HG03342 (cell line): ENCODE measurements at regions not wholly inside any gene's neighbourhood (a gene's known extent, or its start where the extent isn't known, plus 50 kb on each side); places are given as distances from the start of the nearest gene placed in this dataset.

ENCODE experiments used
- ATAC-seq: cut with Tn5 transposase; IDR thresholded peaks from one replicate; pipeline ENCODE4 v1.9.1; 2021; ENCODE audit warnings: mild to moderate bottlenecking, moderate library complexity; ENCODE audit not compliant: unreplicated experiment

- no peak for ATAC-seq
Measured at GRCh38 chr4:24705016-24705753, 90.2 kb upstream of the SOD3 start.

- no peak for ATAC-seq
Measured at GRCh38 chr4:24713604-24714003, 81.8 kb upstream of the SOD3 start.

- no peak for ATAC-seq
Measured at GRCh38 chr4:24719615-24720014, 75.8 kb upstream of the SOD3 start.

- no peak for ATAC-seq
Measured at GRCh38 chr4:24720436-24720835, 74.9 kb upstream of the SOD3 start.

GRCh38 chr4:24720979-24721378 is 74.4 kb upstream of the SOD3 start:
- ATAC-seq = no peak

GRCh38 chr4:24722026-24722568 is 73.3 kb upstream of the SOD3 start:
- no peak for ATAC-seq

GRCh38 chr4:24727390-24728224 is 67.8 kb upstream of the SOD3 start:
- ATAC-seq = no peak

GRCh38 chr4:24729119-24729730 is 66.1 kb upstream of the SOD3 start:
- ATAC-seq = no peak

- no peak for ATAC-seq
Measured at GRCh38 chr4:24730256-24731001, 64.9 kb upstream of the SOD3 start.

GRCh38 chr4:24731448-24731847 is 63.9 kb upstream of the SOD3 start:
- no peak for ATAC-seq

GRCh38 chr4:24734511-24734910 is 60.9 kb upstream of the SOD3 start:
- ATAC-seq = no peak

GRCh38 chr4:24736066-24736465 is 59.3 kb upstream of the SOD3 start:
- no peak for ATAC-seq

- no peak for ATAC-seq
Measured at GRCh38 chr4:24741910-24742309, 53.5 kb upstream of the SOD3 start.

GRCh38 chr4:24742335-24742734 is 53.0 kb upstream of the SOD3 start:
- ATAC-seq = no peak

- ATAC-seq = no peak
Measured at GRCh38 chr4:24742773-24743172, 52.6 kb upstream of the SOD3 start.

- ATAC-seq = no peak
Measured at GRCh38 chr4:24743206-24743605, 52.2 kb upstream of the SOD3 start.

GRCh38 chr4:24743927-24744326 is 51.4 kb upstream of the SOD3 start:
- ATAC-seq = no peak

- ATAC-seq = no peak
Measured at GRCh38 chr4:24745172-24745895, 50.0 kb upstream of the SOD3 start.
